HG03280 (cell line): ENCODE measurements at regions not wholly inside any gene's neighbourhood (a gene's known extent, or its start where the extent isn't known, plus 50 kb on each side); places are given as distances from the start of the nearest gene placed in this dataset.
"Not testable (repeated sequence)": the region's sequence is repeated elsewhere in the genome, so short reads cannot be mapped to it uniquely, and the experiment has no call there.

ENCODE experiments used
- ATAC-seq: cut with Tn5 transposase; IDR thresholded peaks from one replicate; pipeline ENCODE4 v1.9.1; 2021; ENCODE audit warnings: mild to moderate bottlenecking, moderate library complexity; ENCODE audit not compliant: unreplicated experiment

DNA sequence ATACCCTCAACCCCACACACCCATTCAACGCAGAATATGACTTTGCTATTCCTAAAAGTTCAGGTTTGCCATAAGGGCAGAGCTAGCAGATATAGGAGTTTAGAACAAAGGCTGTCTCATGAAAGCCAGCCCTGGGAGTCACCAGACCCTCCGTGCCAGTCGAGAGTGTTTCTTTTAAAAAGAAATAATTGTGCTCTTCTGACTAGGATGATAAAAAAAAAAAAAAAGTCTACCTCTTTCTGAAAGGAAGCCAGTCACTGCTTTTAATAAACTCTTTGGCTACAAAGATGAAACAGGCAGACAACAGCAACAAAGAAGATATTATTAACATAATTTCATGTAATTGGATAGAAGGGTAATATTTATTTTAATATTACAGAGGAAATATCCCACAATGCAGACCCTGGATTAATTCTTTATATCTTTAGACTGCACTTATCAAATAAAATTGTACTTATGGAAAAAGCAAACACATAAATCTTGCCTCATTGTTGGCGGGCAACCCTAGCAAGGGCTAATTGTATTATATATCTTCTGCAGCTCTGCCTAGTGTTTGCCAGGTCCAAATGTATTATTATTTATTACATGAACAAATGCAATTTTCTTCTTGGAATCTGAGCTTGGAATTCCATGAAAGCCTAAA, 277.5 kb upstream of the DYNLRB2 start:
- ATAC-seq, result no peak

GRCh38 chr16:80260906-80261311, 279.9 kb upstream of the DYNLRB2 start:
- ATAC-seq, result no peak

GRCh38 chr16:80259290-80259805, 281.4 kb upstream of the DYNLRB2 start:
- ATAC-seq, result no peak

DNA sequence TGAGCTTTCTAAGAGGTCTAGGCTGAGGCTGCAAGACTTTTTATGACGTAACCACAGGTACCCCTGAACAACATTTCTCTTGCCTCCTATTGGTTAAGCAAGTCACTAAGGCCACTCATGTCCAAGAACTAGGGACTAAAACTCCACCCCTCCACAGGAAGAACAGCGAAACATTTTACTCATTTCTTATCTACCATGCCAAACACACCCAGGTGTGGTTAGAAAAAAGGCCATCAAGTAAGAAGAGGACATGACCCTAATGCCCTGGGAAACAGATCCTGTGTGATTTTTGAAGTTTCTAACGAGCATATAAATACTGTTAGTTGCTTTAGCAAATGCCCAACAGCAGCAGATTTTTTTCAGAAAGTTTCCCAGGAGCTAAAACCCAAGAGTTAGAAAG, 282.4 kb upstream of the DYNLRB2 start:
- no peak for ATAC-seq

DNA sequence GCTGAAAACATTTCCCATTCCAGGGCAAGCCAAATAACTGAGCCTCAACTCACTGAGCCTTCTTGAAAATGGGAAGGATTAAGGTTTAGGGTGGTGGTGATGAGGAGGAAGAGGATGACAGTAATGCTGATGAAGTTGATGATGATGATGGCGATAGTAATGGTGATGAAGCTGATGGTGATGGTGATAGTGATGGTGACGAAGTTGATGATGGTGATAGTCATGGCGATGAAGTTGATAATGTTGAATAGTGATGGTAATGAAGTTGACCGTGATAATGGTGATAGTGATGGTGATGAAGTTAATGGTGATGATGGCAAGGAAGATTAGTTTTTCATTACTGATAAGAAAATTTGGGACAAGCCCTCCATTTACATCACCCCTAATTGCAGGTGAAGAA, 285.8 kb upstream of the DYNLRB2 start:
- no peak for ATAC-seq

- ATAC-seq, result no peak
These were observed 287.1 kb upstream of the DYNLRB2 start for GRCh38 chr16:80253741-80254140.

DNA sequence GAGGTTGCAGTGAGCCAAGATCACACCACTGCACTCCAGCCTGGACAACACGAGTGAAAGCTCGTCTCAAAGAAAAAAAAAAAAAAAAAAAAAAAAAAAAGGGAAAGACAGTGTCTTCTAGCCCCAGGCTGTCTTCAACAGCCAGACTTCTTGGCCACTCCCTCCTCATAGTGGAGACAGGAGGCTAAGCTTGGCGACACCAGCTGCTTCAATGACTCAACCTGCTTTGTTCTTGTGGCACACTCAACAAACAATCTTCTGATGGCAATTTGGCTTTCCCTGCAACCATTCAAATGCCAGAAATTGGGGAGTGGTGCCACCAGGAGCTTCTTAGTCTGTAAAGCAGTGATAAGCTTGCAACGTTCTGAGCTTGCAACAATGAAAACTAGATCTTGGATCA, 290.4 kb upstream of the DYNLRB2 start:
- ATAC-seq, result no peak

GRCh38 chr16:80243303-80243702, 297.5 kb upstream of the DYNLRB2 start:
- not testable (repeated sequence) for ATAC-seq

- not testable (repeated sequence) for ATAC-seq
These were observed 298.5 kb upstream of the DYNLRB2 start for GRCh38 chr16:80242279-80242678.

DNA sequence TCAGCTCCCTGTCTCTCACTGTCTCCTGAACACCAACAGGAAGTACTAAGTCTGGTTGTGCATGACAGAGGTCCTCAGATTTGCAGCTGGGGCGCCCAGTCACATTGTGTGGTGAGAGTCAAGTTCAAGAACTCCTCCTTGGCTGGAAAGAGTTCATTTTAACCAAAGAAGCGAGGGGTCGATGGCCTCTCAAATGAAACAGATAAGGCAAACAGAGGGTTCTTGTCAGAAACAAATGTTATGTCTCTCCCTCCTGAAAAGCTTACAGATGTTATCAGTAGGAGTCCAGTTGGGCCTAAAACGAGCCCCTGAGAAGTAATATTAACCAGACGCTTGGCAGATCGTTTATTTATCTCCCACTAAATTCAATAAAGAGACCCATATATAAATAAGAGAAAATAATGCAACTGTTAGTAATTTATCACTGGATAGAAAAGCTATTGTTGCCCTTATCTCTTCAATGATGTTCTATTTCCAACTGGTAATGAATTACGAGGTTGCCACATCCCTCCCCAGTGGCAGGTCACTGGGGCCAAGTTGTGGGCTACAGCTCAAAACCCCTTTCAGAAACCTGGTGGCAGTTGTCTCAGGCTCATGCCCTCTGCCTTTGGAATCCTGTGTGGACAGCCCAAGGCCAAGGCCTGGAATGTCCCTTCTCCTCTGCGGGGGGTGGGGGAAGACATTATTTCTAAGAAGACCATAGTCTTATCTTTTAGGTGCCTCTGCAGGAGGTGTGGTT, 307.5 kb upstream of the DYNLRB2 start:
- no peak for ATAC-seq

DNA sequence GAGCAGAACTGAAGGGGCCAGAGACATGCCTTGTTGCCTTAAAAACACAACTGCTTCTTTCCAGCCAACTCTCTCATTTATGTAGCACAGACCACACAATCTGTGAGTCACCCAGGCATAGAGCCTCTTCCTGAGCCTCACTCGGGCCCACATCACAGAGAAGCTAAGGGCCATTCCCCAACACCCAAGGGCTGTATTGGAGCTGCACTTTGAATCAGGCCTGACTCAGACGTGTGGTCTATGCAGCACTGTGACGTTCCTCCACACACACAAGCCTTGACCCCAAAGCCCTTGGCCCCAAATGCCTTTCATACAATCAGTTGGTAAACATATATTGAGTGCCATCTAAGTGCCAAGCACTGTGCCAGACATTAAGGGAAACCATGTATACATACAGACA, 308.9 kb upstream of the DYNLRB2 start:
- ATAC-seq, result peak; percentile 59

DNA sequence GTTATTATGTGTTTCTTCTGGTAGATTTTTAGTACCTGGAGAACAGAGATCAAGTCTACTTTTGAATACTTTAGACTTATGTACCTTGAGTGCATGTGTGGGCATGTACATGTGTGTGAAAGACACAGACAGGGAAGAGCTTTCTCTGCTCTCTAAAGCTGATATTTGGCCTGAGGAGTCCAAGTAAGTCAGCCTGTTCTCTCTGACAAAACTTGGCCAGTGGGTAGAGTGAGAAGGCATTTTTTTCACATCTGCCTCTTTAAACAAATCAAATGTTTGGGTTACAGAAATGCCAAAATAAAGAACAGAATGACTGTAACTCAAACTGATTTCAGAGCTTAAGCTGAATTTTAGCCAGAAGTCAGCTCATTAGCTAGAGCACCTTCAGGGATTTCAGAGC, 309.7 kb upstream of the DYNLRB2 start:
- ATAC-seq, result no peak

GRCh38 chr16:80230328-80231120, 310.3 kb upstream of the DYNLRB2 start:
- no peak for ATAC-seq

GRCh38 chr16:80226499-80226898, 314.3 kb upstream of the DYNLRB2 start:
- no peak for ATAC-seq

- ATAC-seq, result no peak
These were observed 330.0 kb upstream of the DYNLRB2 start for GRCh38 chr16:80210787-80211186.

DNA sequence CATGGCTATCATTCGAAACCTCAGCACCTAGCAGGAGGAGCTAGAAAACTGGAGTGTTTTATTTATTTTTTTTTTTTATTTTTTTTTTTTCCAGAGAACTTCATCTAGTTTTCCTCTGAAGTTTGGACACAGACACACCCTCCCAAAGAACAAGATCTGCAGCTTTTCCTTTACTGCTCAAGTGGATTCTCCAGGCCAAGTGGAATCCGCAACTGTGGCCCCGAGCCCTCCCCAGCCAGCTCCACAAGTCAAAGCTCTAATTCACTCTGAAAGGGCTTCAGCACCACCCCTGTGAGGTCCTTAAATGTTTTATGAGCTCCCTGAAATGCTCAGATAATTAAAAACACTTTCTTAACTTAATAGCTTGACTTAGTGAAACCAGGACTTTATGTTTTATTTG, 332.1 kb upstream of the DYNLRB2 start:
- ATAC-seq, result no peak

- no peak for ATAC-seq
These were observed 332.8 kb upstream of the DYNLRB2 start for GRCh38 chr16:80208015-80208414.

- ATAC-seq, result no peak
These were observed 337.0 kb upstream of the DYNLRB2 start for GRCh38 chr16:80203821-80204220.

DNA sequence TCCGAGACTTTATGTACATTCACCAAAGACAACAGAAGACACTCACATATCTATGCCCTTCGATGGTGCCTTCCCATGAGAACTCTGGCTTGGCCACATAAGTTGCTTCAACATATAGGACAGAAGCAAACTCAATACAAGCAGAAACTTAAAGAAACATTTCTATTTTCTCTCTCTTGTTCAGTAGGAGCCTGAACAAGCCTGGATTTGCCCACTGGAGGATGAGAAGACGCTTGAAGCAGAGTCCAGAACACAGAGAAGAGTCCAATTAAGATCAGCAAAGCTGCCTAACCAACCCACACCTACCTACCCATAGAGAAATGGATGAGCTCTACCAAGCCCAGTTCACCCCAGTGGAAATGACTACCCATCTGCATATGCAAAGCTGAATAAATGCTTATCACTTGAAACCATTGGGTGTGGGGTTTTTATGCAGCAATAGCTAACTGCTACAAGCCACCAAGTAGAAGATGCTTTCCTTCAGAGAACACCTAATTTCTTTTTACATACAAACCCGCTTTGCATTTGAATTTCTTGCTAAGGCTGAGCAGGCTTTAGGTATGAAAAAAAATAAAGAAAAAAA, 337.9 kb upstream of the DYNLRB2 start:
- ATAC-seq, result no peak

DNA sequence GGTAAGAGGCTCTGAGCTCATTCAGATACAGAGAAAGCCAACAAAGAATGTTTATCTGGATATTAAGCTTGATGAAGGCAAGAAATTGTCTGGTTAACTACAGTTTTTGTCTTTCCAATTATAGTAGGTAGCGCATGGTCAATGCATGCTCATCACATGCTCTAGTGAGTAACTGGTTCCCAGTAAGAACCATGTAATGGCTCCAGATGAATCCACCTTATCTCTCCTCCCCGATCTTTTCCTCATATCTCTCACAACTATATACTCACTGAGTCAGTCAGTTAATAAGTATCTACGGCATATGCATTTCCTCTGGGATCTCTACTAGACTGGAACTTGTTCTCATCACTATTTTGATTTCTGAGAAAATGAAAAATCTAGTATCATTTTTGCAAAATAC, 340.7 kb upstream of the DYNLRB2 start:
- ATAC-seq, result no peak

GRCh38 chr16:80199614-80200013, 341.2 kb upstream of the DYNLRB2 start:
- ATAC-seq, result no peak
